ENCODE measurements at regions not wholly inside any gene's neighbourhood (a gene's known extent, or its start where the extent isn't known, plus 50 kb on each side); places are given as distances from the start of the nearest gene placed in this dataset.

DNA sequence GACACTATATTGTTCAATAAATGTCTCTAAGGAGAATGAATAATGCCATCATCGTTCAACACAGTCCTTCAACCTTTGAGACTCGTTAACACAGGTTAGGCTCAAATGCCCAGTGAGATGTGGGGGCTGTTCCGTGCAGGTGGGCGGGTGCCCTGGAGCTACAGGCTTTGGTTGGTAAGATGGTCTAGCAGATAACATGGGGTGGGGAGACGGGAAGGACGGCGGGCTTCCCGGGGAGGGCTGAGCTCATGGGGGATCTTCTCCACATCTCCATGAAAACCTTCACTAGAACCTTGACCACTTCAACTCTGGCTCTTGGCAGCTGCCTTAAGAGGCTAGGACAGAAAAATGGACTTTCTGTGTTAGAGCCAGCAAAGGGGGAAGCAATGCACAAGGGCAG, 134.1 kb upstream of the TCERG1L start:
- ATAC-seq: no peak

DNA sequence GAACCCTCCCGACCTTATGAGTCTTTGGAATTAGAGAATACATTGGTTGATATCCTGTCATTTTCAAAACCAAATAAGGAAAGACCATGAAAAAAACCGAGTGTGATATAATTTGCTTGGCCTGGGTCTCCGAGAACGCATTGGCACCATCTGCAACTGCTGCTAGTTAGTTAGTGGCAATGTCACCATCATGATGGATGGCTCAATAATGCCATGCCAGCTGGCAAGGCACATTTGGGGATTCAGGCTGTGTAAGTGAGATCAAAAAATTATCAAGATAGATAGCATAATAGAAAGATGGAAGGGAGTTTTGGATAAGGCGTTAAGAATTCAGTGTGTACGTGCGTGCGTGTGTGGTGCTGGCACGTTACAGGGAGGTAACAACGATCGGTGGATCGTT, 134.7 kb upstream of the TCERG1L start:
- DNase-seq (no peak), ATAC-seq (no peak)

More for the DNA sequence above, 134.1 kb upstream of the TCERG1L start:
- no peak for DNase-seq

DNA sequence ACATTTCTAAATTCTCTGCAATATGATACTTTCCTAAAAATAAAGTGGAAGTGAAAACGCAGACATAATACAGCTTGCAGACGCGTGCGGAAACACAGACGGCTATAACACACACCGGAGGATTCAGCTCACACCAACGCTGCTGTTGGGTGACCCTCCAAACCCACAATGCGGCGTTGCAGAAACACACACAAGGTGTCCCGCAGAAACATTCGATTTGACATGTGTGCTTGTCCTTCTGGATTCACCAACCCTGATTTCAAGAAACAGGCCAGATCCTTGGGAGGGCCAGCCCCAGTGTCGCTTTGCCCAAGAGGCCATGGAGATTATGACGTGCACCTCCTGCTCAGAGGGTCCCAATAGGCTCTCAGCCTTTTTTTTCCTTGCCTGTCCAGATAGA, 136.7 kb upstream of the TCERG1L start:
- ATAC-seq (no peak), DNase-seq (no peak)

DNA sequence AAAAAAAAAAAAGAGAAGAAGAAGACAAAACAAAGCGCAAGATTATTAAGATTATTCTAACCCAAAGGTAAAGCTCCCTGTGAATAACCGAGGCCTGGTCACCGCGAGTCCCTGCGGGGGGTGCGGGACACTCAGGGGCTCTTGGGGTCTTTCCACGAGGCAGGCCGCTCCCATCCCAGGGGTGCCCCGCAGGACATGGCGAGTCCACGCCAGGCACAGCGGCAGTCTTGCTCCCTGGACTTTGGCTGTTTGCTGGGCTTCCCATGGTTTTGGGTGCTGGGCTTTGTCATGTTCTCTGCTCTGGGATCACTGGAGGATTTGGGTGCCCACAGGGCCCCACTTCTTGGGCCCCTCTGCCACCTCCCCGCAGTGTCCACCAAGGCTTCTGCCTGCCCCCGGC, 137.4 kb upstream of the TCERG1L start:
- DNase-seq: no peak
- no peak for ATAC-seq

DNA sequence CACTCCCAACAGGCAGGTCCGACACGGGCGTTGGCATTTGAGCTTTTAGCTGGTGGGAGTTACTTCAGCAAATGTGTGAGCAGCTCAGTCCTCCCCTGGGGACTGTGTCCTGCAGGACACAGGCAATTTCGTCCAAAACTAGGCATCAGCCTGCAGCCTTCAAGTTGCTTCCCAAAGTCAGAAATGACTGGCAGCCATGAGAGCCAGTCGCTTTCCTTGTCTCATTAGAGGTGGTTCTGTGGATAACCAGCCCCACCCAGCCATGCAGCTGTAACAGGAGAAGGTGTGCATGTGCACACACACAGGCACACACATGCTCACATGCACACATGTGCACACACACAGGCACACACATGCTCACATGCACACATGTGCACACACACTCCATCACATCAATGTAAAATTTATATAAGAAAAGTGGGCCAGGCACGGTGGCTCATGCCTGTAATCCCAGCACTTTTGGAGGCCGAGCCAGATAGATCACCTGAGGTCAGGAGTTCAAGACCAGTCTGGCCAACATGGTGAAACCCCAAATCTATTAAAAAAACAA, 138.8 kb upstream of the TCERG1L start:
- DNase-seq (no peak), ATAC-seq (no peak)

DNA sequence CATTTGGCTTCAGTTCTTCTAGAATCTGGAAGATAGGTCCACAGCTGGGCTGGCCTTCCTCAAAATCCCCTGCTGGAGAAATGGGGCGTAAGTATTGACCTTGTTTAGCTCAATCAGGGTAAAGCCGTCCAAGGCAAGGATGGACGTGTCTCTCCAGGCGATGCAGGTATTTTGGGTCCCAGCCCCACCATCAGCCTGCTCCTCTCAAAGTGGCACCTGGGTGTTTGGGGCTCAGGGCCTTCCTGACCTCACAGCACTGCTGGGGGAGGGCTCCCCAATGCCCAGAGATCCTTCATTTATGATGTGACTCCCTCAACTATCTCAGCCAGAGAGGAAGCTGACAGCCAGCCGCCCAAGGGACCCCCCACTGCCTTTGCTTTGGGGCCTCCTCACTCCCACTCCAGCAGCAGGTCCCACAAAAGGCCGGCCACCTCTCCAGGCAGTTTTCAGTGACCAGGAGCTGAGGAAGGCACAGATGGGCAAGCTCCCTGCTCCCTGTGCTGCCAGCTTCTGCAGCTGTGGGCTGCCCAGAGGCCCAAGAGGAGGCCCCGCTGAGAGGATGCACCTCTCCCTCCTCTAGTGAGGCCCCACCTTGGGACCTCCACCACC, 140.0 kb upstream of the TCERG1L start:
- DNase-seq: no peak
- ATAC-seq: no peak

DNA sequence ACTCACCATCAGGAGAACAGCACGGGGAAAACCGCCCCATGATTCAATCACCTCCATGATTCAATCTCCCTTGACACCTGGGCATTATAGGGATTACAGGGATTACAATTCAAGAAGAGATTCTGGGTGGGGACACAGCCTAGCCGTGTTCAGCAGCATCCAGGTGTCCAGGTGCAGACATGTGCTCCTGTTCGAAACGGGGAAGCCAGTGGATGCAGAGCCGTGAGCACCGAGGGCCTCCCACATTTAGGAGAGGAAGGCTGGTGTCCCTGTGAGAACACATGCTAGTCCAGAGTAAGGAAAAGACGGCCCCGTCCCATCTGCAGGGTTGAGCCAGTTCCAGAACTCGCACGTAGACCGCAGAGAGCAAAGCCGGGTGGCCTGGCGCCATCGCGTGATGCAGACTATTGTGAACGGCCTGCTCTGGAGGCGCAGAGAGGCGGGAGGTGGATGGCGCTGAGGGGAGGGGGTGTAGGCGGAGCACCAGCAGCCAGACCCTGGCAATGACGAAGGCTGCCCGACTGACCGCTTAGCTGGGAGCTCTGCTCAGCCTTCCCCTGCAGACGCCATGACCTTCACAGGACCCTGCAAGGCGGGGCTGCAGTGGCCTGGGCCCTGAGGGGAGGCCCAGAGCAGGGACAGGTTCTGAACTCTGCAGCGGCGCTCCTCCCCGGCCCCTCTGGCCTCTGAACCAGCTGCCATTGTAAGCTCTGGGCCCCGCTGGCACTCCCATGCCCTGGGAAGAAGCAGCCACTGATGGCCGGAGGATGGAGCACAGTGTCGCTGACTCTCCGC, 141.6 kb upstream of the TCERG1L start:
- no peak for ATAC-seq
- DNase-seq: no peak

DNA sequence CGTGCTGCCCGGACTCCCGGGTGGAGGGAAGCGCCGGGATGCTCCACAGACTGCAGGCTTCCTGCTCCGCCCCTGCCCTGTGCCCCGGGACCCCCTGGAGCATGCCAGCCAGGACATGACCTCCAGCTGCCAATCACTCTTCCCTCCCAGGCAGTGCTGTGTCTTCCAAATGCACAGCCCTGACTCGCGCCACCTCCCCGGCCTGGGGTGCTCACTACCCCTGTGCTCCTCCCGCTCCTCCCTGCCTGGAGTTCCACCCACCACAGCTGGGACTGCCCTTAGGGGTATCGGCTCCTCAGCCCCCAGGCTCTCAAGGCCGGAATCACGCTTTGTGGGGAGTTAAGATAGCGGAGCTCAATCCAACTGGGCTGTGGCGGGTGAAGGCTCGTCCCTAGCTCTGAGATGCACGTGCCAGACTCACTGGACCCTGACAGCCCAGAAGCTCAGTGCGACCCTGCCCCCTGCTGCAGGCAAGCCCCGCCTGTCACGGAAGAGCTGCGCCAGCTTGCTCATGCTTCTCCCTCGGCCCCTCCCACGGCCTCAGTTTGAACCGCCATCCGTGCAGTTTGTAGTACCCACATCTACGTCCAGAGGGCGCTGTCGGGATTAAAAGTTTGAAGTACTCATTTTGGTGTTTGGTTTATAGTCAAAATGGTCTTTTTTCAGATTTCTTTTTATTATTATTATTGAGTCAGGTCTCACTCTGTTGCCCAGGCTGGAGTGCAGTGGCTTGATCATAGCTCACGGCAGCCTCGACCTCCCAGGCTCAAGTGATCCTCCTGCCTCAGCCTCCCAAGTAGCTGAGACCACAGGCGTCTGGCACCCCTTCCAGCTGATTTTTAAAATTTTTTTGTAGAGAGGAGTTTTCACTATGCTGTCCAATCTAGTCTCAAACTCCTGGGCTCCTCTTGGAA, 142.5 kb upstream of the TCERG1L start:
- DNase-seq (peak; percentile 76), ATAC-seq (no peak)

DNA sequence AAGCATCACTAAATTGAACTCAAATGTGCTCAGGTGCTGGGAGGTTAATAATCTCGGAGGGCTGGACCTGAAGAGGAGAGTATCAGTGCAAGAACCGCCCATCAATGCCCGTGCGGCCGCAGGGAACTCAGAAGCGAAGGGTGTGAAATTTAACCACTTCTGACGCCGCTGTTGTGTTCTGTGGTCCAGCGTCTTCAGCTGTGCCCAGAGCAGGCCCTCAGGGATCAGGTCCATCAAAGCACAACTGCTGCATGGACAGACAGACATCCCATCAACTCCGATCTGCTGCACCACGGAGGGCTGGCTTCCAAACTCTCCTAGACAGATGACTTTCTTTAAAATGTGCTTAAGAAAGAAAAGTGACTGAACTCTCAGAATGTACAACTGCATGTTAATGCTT, 144.9 kb upstream of the TCERG1L start:
- no peak for ATAC-seq
- DNase-seq: no peak

DNA sequence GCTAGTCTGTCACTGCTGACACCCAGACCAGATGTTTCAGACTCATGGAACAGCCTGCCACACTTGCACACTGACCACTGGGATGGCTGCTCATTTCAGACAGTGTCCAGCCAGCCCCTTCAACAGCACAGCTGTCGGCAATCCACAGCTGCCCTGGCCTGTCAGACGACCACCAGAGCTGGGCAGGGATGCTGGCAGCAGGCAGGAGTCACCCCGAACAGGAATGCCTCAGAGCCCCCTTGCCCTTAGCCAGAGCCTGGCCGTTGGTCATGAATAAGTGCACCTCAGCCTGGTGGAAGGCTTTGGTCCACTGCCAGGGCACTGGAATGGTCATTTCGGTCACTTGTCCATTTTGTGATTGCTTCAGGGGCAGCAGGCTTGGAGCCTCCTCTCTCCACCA, 149.6 kb upstream of the TCERG1L start:
- ATAC-seq (no peak), DNase-seq (no peak)

DNA sequence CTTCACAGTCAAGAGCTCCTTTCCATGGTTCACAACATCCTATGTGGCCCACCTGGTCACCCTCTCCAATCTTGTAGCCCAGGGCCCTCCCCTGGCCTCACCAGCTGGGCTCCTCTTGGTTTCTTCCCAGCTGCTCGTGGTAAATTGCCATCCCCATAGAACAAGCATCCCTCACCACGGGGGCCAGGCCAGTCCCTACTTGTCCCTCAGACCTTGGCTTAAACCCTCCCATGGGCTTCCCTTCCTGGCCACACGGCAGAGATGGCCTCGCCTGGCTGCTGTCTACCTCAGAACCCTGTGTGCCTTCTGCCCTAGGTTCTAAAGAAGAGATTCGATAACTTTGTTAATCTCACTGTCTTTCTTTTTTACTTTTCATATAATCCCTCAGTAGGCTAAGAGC, 153.3 kb upstream of the TCERG1L start:
- DNase-seq (no peak), ATAC-seq (no peak)

DNA sequence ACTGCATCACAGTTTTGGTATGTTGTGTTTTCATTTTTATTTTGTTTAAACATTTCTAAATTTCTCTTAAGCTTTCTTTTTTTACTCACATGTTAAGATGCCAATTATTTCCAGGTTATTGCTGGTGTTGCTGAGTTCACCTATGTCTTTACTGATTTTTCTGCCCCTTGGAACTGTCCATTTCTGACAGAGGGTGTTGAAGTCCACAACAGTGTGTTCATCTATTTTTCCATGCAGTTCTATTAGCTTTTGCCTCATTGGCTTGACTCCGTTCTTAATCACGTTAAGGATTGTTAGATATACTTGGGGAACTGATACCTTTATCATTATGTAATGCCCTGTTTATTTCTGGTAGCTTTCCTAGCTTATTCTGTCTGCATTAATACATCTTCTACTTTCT, 158.0 kb upstream of the TCERG1L start:
- DNase-seq: no peak
- no peak for ATAC-seq

DNA sequence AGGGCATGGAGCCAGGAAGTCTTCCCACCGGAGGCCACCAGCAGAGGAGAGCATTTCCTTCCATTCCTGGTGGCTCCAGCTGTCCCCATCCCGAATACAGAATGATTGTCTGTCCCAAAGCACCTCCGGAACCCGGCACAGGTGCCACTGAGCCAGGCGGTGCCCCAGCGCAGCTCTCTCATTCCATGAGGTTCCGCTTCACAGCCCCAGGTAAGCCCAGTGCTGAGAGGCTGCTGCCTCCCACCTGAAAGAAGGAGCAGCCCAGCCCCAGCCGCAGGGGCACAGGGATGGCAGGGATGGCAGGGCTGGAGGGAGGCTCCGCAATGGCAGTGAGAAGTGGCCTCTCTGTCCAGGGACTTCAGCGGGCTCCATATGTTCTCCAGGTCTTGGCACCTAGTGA, 162.1 kb upstream of the TCERG1L start:
- DNase-seq (no peak), ATAC-seq (no peak)

DNA sequence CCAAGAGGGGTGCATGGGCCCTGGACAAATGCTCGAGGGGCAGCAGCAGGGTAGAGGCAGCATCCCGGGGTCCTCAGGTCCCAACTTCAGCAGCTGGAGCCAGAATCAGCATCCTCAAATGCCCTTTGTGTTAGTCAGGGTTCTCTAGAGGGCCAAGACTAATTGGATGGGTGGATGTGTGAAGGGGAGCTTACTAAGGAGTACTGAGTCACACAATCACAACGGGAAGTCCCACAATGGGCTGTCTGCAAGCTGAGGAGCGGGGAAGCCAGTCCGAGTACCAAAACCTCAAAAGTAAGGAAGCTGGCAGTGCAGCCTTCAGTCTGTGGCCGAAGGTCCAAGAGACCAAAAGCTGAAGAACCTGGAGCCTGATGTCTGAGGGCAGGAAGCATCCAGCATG, 162.9 kb upstream of the TCERG1L start:
- DNase-seq (no peak), ATAC-seq (no peak)

DNA sequence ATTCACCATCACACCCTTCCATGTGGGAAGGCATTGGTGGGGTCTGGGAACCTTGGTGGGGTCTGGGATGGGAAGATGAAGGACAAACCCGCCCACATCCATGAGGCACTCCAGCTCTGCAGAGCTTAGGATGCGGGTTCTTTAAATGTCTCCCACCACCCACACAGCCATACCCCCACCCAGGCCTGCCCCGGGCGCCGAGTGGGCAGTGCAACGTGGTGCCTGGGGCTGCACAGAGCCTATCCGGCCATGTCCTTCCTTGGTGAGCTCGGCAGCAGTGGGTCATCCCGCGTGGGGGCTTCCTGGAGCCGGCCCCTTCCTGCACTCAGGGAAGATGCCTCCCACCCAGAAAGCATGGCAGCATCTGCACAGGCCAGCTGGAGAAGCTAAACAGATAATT, 163.5 kb upstream of the TCERG1L start:
- DNase-seq (no peak), ATAC-seq (no peak)

DNA sequence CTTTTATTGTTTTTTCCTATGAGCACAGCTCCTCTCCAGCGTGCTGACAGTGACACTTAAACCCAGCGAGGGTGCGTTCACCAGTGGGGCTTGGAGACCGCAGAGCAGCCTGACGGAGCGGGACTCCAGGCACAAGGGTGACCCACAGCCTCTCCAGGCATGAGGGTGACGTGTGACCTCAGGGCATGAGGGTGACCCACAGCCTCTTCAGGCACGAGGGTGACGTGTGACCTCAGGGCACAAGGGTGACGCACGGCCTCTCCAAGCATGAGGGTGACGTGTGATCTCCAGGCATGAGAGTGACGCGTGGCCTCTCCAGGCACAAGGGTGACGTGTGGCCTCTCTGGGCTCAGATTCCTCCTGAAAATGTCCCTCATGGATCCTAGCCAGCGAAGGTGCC, 164.3 kb upstream of the TCERG1L start:
- DNase-seq (no peak), ATAC-seq (no peak)

DNA sequence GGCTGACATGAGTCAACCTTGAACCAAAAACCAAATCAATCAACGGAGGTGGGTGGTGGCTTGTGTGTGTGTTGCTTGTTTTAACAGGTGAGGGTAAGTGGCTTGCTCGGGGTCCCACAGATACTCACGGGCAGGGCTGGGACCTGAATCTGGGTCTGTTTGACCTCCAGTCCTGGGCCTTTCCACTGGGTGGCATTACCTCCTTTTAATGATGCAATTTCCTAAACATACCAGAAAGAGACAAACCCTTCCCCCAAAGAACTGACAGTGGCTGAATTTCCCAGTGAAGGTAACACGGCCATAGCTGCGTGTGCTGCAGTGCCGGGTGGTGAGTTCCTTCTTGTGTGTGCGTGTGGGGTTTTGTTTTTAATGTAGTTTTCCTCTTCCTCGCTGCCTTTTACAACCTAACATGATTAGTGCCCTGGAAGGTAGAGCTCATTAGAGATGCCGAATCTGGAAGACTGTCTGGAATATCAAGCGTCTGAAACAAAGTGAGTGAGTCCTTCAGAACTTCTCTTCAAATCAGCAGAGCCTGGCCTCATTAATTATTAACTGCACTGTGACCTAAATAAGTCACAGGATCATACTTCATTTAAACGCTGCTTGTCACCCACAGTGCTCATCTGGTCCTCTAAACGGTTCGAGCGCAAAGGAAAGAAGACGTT, 166.1 kb upstream of the TCERG1L start:
- no peak for ATAC-seq
- no peak for DNase-seq

DNA sequence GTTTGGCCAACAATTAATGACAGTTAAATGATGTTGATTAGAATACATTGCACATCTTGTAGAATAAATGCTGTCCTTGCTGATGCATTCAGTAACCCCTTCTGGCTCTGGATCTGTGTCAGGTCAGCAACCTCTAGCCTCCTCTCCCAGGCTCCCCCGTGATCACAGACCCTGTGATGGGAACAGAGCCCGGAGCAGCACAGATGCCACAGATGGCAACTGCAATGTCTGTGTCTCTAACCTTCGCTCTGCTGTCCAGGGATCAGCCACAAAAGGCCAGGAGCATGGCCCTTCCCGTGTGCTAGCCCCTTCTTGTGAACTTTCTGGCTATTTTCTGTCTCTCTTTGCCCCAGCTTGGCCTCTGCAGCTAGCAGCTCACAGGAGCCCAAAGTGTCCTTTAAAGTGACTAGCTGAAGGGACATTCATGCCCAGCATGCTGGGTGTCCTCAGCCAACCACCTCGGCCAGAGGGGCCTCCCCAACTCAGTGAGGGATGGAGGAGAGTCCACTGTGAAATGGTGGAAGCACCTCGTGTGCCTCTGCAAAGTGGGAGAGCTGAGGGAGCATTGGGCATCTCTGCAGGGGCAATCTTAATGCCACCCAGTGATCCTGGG, 167.0 kb upstream of the TCERG1L start:
- ATAC-seq: no peak

DNA sequence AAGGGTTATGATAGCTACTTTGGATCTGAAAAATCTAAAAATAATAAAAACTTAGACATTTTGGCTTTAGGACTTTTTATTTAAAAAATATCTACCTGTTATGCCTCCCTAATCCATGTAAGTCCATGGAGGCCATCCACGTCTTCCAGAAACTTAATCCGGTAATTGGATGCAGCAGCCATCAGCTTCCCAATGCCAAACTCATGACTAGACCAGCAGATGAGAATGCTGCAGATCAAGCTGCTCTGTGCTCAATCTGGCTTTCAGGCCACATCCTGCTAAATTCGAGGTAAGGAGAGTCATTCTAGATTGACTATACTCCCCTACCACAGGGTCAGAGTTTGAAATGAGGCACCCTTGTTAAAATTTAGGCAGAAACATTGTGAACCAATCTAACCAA, 168.5 kb upstream of the TCERG1L start:
- DNase-seq: no peak

More for the DNA sequence above, 167.0 kb upstream of the TCERG1L start:
- no peak for DNase-seq

DNA sequence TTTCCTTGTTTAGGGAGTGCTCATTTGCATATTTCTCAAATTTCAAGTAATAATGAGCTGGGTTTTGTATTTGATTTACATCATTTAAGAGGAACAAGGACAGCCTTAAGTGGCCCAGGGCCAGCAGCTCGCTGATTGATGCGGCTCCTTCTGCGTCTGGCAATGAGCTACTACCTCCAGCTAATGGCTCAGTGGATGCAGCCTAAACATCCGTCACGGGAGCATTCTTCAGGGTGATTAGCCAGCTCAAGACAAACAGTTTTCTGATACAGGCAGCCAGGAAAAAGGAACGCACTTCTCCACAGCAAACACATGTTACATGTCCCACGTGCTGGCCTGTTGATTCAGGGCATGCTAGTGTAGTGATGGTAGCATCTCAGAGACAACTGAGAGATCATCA, 169.3 kb upstream of the TCERG1L start:
- no peak for DNase-seq
- ATAC-seq: no peak

More for the DNA sequence above, 168.5 kb upstream of the TCERG1L start:
- no peak for ATAC-seq

DNA sequence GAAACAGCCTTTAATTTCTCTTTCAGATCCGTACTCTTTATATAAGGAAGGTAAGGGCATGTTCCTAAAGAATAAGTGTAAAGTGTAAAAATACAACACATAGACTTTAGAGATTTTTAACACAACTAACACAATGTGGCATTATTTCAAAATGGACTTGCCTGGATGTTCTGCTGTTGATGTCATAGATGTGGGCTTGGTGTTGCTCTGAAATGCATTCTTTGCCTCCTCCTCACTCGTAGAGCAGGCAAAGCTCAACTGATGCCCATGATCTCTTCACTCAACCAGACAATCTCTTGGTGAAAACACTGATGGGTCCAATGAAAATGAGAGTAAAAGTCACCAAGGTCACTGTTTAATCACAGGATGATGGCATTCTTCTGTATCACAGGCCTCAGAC, 174.2 kb upstream of the TCERG1L start:
- no peak for ATAC-seq
- DNase-seq: no peak

DNA sequence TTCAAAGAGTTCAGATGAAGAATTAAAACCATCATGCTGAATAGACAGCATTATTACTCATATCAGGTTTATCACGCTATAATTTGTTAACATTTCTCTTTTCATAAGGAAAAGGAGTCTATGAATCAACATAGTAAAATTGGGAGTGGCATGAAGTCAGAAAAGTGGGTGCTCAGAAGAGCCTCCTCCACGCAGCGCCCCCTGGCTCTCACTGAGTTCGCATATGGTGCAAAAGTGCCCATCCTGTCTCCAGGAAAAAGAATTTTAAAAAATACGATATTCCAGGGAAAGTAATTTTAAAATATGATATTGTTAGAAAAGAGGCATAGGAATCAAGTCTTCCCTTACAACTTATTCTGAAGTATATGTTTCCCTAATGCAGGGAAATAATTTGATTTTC, 176.3 kb upstream of the TCERG1L start:
- DNase-seq (no peak), ATAC-seq (no peak)
